Loucy (cell line): ENCODE measurements at regions not wholly inside any gene's neighbourhood (a gene's known extent, or its start where the extent isn't known, plus 50 kb on each side); places are given as distances from the start of the nearest gene placed in this dataset.

Source experiments
- H2AFZ ChIP-seq: fragments of 200-600 bp; sonication (generic); 2 replicates; pipeline ENCODE4 v1.6.0; 2016; ENCODE audit warnings: antibody characterized with exemption, mild to moderate bottlenecking, low read length, moderate library complexity
- H3F3A ChIP-seq: fragments of 200-600 bp; 2 replicates; pipeline ENCODE4 v1.6.0; 2016; ENCODE audit warnings: antibody characterized with exemption, low read depth, mild to moderate bottlenecking
- H3K27me3 ChIP-seq: fragments of 200-600 bp; sonication (generic); 2 replicates; pipeline ENCODE4 v1.6.1; 2014; ENCODE audit warnings: low read length, mild to moderate bottlenecking; ENCODE audit not compliant: insufficient read depth, poor library complexity, severe bottlenecking
- H3K36me3 ChIP-seq: fragments of 200-600 bp; sonication (generic); 2 replicates; pipeline ENCODE4 v1.6.1; 2016; ENCODE audit warnings: low read length; ENCODE audit not compliant: insufficient read depth
- H3K4me1 ChIP-seq: fragments of 200-600 bp; sonication (generic); 2 replicates; pipeline ENCODE4 v1.5.1; 2014; ENCODE audit warnings: low read length, mild to moderate bottlenecking; ENCODE audit not compliant: insufficient read depth, poor library complexity, severe bottlenecking
- H3K4me2 ChIP-seq: fragments of 200-600 bp; sonication (generic); 2 replicates; pipeline ENCODE4 v1.6.0; 2014; ENCODE audit warnings: antibody characterized with exemption, low read length, low read depth, mild to moderate bottlenecking; ENCODE audit not compliant: poor library complexity, severe bottlenecking
- H3K4me3 ChIP-seq: fragments of 200-600 bp; sonication (generic); 2 replicates; pipeline ENCODE4 v1.5.1; 2014; ENCODE audit warnings: low read length, mild to moderate bottlenecking, mixed read lengths; ENCODE audit not compliant: poor library complexity, severe bottlenecking
- H3K79me2 ChIP-seq: fragments of 200-600 bp; sonication (generic); 2 replicates; pipeline ENCODE4 v1.6.1; 2014; ENCODE audit warnings: low read length; ENCODE audit not compliant: insufficient read depth
- H3K9ac ChIP-seq: fragments of 200-600 bp; sonication (generic); 2 replicates; pipeline ENCODE4 v1.6.0; 2014; ENCODE audit warnings: mild to moderate bottlenecking, low read depth, low read length, moderate library complexity; ENCODE audit not compliant: poor library complexity, severe bottlenecking
- H3K9me2 ChIP-seq: fragments of 200-600 bp; sonication (generic); replicated peaks from 2 replicates; pipeline ENCODE4 v1.6.1; 2016; ENCODE audit warnings: low read depth, low read length, mixed read lengths
- H3K9me3 ChIP-seq: fragments of 200-600 bp; sonication (generic); 2 replicates; pipeline ENCODE4 v1.6.1; 2014; ENCODE audit warnings: mild to moderate bottlenecking, antibody characterized with exemption, low read length, low read depth; ENCODE audit not compliant: insufficient read depth
- H4K20me1 ChIP-seq: fragments of 200-600 bp; sonication (generic); 2 replicates; pipeline ENCODE4 v1.6.0; 2014; ENCODE audit warnings: antibody characterized with exemption, low read length, mild to moderate bottlenecking; ENCODE audit not compliant: insufficient read depth, poor library complexity, severe bottlenecking
- CTCF ChIP-seq: fragments of 200-600 bp; sonication (generic); conservative IDR thresholded peaks from 2 replicates; pipeline ENCODE4 v1.5.1; 2014; ENCODE audit warnings: mild to moderate bottlenecking, antibody characterized with exemption, low read length
- EZH2phosphoT487 ChIP-seq: fragments of 200-600 bp; IDR thresholded peaks from 2 replicates; pipeline ENCODE4 v1.6.1; 2018; ENCODE audit warnings: antibody characterized with exemption, mild to moderate bottlenecking, moderate library complexity, borderline replicate concordance

GRCh38 chr19:32131005-32131404, 214.4 kb upstream of the ZNF507 start:
- TF ChIP-seq EZH2phosphoT487 (no peak), CTCF (no peak)
- no peaks in the 10 kb centered on the region for H3K27me3 ChIP-seq
- H3K4me1 ChIP-seq = no peaks in the 10 kb centered on the region
- H3K79me2 ChIP-seq = no peaks in the 10 kb centered on the region
- H4K20me1 ChIP-seq = no peaks in the 10 kb centered on the region
- no peak overlapping the region for H3K4me3 ChIP-seq
- no peak overlapping the region for H2AFZ ChIP-seq
- no peaks in the 10 kb centered on the region for H3K9me2 ChIP-seq
- H3K4me2 ChIP-seq = no peak overlapping the region
- H3F3A ChIP-seq = no peaks in the 10 kb centered on the region
- H3K9me3 ChIP-seq = no peaks in the 10 kb centered on the region
- no peaks in the 10 kb centered on the region for H3K36me3 ChIP-seq
- H3K9ac ChIP-seq = no peak overlapping the region

GRCh38 chr19:32138416-32138815, 207.0 kb upstream of the ZNF507 start:
- no peak overlapping the region for H2AFZ ChIP-seq
- no peaks in the 10 kb centered on the region for H3K9me3 ChIP-seq
- no peaks in the 10 kb centered on the region for H3K36me3 ChIP-seq
- H3F3A ChIP-seq = no peaks in the 10 kb centered on the region
- H3K9ac ChIP-seq = no peak overlapping the region
- H3K9me2 ChIP-seq = no peaks in the 10 kb centered on the region
- no peaks in the 10 kb centered on the region for H4K20me1 ChIP-seq
- H3K4me2 ChIP-seq = no peak overlapping the region
- no peaks in the 10 kb centered on the region for H3K27me3 ChIP-seq
- H3K79me2 ChIP-seq = no peaks in the 10 kb centered on the region
- TF ChIP-seq EZH2phosphoT487 (no peak), CTCF (no peak; the same call in 1 of the 2 replicates)
- H3K4me3 ChIP-seq = no peak overlapping the region
- H3K4me1 ChIP-seq = no peaks in the 10 kb centered on the region

GRCh38 chr19:32141840-32142511, 203.4 kb upstream of the ZNF507 start:
- Histone ChIP-seq H3K36me3 (no peaks in the 10 kb centered on the region), H3K4me3 (no peak overlapping the region), H3K4me2 (no peak overlapping the region), H4K20me1 (no peaks in the 10 kb centered on the region), H3K9me3 (peaks cover 12% of the 10 kb centered on the region; the same call in 1 of the 2 replicates), H3K9me2 (no peaks in the 10 kb centered on the region), H3K9ac (no peak overlapping the region), H2AFZ (no peak overlapping the region), H3F3A (no peaks in the 10 kb centered on the region), H3K79me2 (no peaks in the 10 kb centered on the region), H3K27me3 (no peaks in the 10 kb centered on the region), H3K4me1 (no peaks in the 10 kb centered on the region)
- TF ChIP-seq EZH2phosphoT487 (no peak), CTCF (no peak)
